Neural crest cell (in vitro differentiated cells): ENCODE measurements at regions not wholly inside any gene's neighbourhood (a gene's known extent, or its start where the extent isn't known, plus 50 kb on each side); places are given as distances from the start of the nearest gene placed in this dataset.

ENCODE experiments used
- DNase-seq: peaks from one replicate; pipeline ENCODE4 v3.0.0; 2021; ENCODE audit warnings: low read depth, mixed read lengths, low spot score
- H3K27ac Mint-ChIP-seq: one replicate; pipeline ENCODE4 v1.8.0; 2021; ENCODE audit warnings: mild to moderate bottlenecking, mixed read lengths; ENCODE audit not compliant: unreplicated experiment
- H3K27me3 Mint-ChIP-seq: 2 replicates; pipeline ENCODE4 v1.8.0; 2021; ENCODE audit warnings: low read depth, mild to moderate bottlenecking, mixed read lengths
- H3K36me3 Mint-ChIP-seq: 2 replicates; pipeline ENCODE4 v1.8.0; 2021; ENCODE audit warnings: low read depth, mild to moderate bottlenecking, mixed read lengths
- H3K4me1 Mint-ChIP-seq: 2 replicates; pipeline ENCODE4 v1.8.0; 2021; ENCODE audit warnings: mixed read lengths
- H3K4me3 Mint-ChIP-seq: one replicate; pipeline ENCODE4 v1.8.0; 2021; ENCODE audit warnings: mild to moderate bottlenecking, mixed read lengths
- H3K9me3 Mint-ChIP-seq: 2 replicates; pipeline ENCODE4 v1.8.0; 2021; ENCODE audit warnings: mixed read lengths
- TF ChIP-seq, protein P1 (sequence below): fragments of 200-600 bp; sonication (generic); conservative IDR thresholded peaks from 2 replicates; pipeline ENCODE4 v1.5.0; 2021; ENCODE audit warnings: antibody characterized with exemption, mild to moderate bottlenecking

DNA sequence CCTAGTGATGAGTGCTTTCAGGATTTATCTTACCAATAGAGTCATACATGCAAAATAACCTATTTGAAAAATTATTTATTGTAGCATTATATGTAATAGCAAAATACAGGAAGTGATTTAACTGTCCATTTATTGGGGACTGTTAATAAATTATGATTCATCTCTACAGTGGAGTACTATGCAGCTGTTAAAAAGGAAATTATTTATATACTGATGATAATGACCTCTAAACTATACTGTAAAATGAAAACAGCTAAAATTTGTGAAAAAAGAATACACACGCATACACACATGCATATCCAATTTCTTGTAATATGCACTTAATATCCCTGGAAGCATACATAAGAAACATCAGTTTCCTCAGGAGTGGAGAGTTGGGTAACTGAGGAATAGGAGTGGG is 58.0 kb upstream of the PALM2AKAP2 start:
- Mint-ChIP-seq H3K4me3 (no peak overlapping the region), H3K36me3 (no peaks in the 10 kb centered on the region), H3K27ac (no peak overlapping the region), H3K4me1 (peaks cover 6% of the 10 kb centered on the region), H3K9me3 (no peaks in the 10 kb centered on the region), H3K27me3 (peaks cover under 1% of the 10 kb centered on the region)
- DNase-seq, result no peak
- TF ChIP-seq, protein P1, sequence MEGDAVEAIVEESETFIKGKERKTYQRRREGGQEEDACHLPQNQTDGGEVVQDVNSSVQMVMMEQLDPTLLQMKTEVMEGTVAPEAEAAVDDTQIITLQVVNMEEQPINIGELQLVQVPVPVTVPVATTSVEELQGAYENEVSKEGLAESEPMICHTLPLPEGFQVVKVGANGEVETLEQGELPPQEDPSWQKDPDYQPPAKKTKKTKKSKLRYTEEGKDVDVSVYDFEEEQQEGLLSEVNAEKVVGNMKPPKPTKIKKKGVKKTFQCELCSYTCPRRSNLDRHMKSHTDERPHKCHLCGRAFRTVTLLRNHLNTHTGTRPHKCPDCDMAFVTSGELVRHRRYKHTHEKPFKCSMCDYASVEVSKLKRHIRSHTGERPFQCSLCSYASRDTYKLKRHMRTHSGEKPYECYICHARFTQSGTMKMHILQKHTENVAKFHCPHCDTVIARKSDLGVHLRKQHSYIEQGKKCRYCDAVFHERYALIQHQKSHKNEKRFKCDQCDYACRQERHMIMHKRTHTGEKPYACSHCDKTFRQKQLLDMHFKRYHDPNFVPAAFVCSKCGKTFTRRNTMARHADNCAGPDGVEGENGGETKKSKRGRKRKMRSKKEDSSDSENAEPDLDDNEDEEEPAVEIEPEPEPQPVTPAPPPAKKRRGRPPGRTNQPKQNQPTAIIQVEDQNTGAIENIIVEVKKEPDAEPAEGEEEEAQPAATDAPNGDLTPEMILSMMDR, result no peak

DNA sequence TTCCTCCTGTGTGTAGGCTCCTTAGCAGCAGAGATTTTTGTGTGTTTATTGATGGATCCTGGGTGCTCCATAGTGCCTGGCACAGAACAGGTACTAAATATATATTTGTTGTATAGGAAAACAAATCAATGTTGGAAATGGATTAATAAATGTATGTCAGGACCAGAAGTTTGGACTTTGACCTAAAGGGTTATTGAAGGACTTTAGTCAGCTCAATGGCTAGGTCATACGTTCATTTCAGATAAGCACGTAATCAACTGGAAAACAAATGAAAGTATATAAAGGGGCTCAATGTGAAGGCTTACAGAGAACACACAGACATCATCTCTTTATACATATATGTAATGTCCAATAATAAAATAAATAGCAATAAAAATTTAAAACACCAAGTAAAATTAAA is 56.2 kb upstream of the PALM2AKAP2 start:
- DNase-seq, result no peak
- H3K4me1 Mint-ChIP-seq, result peaks cover 6% of the 10 kb centered on the region
- TF ChIP-seq, protein P1, result no peak
- H3K36me3 Mint-ChIP-seq, result no peaks in the 10 kb centered on the region
- no peak overlapping the region for H3K4me3 Mint-ChIP-seq
- no peaks in the 10 kb centered on the region for H3K9me3 Mint-ChIP-seq
- H3K27ac Mint-ChIP-seq, result no peak overlapping the region
- H3K27me3 Mint-ChIP-seq, result peaks cover 2% of the 10 kb centered on the region

DNA sequence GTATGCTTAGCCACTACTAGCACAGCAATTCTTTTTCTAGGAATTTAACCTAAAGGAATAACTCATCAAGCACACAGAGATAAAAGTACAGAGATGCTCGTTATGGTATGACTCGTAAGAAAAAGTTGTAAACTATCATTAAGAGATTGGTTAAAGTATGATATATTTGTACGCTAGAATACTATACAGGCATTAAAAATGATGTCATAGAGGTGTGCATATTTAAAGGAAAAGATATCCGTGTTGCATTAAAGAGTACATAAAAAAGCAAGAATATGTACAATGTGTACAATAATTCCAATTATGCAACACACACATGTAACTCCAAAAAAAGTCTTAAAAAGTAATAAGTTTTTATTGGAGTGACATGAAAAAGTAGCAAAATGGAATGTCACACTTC is 54.5 kb upstream of the PALM2AKAP2 start:
- TF ChIP-seq, protein P1, result no peak
- H3K27me3 Mint-ChIP-seq, result peaks cover 2% of the 10 kb centered on the region
- no peaks in the 10 kb centered on the region for H3K9me3 Mint-ChIP-seq

DNA sequence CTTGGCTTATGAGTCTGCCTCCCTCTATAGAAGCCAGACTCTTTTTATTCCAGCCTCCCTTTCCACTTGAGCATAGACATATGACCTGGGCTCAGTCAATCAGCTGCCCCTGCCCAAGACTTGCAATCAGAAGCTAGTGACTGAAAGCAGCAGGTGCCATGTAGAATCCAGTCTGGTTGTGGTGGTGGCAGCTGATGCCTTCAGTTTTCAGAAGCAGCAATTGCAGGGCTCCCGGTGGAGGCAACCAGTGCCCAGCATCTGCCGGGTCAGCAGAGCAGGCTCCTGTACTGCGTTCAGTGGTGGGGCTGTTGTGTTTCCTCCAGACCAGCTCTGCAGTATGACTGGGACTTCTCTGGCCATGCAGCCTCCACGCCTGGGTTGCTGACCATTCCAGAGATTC is 53.9 kb upstream of the PALM2AKAP2 start:
- Mint-ChIP-seq H3K4me1 (peaks cover 4% of the 10 kb centered on the region), H3K27me3 (peaks cover 2% of the 10 kb centered on the region), H3K4me3 (no peak overlapping the region), H3K9me3 (no peaks in the 10 kb centered on the region), H3K27ac (no peak overlapping the region), H3K36me3 (no peaks in the 10 kb centered on the region)
- no peak for DNase-seq
- TF ChIP-seq, protein P1, result no peak

More for the DNA sequence above, 54.5 kb upstream of the PALM2AKAP2 start:
- Mint-ChIP-seq H3K27ac (no peak overlapping the region), H3K36me3 (no peaks in the 10 kb centered on the region), H3K4me1 (peaks cover 6% of the 10 kb centered on the region), H3K4me3 (no peak overlapping the region)
- DNase-seq, result no peak

DNA sequence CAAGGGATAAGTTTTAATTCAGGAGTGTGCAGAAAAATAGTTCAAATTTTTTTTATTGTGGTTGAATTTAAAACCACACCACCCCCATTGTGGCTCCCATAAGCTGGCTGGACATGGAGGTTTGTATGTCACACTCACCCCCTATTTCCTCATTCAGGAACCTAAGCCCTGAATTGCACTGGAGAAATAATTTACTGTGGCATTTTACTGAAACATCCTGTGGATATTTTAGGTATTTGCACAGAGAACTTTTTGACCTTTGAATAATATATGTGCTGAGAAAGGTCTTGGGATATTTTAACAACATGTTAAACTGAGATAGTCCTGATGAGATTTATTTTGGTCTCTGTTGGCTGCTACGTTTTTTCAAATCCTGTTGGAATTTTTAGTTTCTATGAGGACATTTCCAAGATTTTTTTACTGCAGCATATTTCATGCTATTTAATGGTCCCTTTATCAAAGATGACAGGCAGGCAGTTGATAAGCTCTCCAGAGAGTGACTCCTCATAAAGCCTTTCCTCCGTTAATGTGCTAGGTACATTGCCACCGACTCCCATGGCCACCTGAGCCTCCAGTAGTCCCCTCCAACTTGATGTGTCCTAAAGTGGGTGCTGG is 51.2 kb upstream of the PALM2AKAP2 start:
- no peak overlapping the region for H3K4me3 Mint-ChIP-seq
- TF ChIP-seq, protein P1, result no peak
- DNase-seq, result no peak
- no peaks in the 10 kb centered on the region for H3K4me1 Mint-ChIP-seq
- no peaks in the 10 kb centered on the region for H3K9me3 Mint-ChIP-seq
- peaks cover 2% of the 10 kb centered on the region for H3K27me3 Mint-ChIP-seq
- no peak overlapping the region for H3K27ac Mint-ChIP-seq
- H3K36me3 Mint-ChIP-seq, result no peaks in the 10 kb centered on the region
